ENCODE measurements at regions not wholly inside any gene's neighbourhood (a gene's known extent, or its start where the extent isn't known, plus 50 kb on each side); places are given as distances from the start of the nearest gene placed in this dataset.

DNA sequence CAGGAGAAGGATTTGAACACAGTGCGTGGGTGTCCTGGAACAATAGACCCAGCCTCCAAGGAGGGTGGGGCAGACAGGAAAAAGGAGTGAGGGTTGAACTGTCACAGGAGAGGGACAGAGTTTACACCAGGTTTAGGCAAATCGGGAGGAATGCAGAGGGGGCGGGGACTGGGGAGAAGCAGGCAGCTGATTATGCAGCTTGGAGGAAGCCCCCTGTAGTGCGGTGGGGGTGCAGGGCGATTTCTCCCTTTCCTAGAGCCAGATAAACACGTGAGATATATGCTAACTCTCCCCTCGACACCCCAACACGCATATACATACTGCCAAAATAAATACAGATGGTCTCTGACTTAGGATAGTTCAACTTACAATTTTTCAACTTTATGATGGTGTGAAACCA, 108.6 kb upstream of the PRR20G start:
- TF ChIP-seq, protein P1, sequence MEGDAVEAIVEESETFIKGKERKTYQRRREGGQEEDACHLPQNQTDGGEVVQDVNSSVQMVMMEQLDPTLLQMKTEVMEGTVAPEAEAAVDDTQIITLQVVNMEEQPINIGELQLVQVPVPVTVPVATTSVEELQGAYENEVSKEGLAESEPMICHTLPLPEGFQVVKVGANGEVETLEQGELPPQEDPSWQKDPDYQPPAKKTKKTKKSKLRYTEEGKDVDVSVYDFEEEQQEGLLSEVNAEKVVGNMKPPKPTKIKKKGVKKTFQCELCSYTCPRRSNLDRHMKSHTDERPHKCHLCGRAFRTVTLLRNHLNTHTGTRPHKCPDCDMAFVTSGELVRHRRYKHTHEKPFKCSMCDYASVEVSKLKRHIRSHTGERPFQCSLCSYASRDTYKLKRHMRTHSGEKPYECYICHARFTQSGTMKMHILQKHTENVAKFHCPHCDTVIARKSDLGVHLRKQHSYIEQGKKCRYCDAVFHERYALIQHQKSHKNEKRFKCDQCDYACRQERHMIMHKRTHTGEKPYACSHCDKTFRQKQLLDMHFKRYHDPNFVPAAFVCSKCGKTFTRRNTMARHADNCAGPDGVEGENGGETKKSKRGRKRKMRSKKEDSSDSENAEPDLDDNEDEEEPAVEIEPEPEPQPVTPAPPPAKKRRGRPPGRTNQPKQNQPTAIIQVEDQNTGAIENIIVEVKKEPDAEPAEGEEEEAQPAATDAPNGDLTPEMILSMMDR (IDR thresholded peaks at IDR 0.05), result no peak
- TF ChIP-seq POLR2A (IDR thresholded peaks at IDR 0.05), result no peak
